ENCODE measurements at regions not wholly inside any gene's neighbourhood (a gene's known extent, or its start where the extent isn't known, plus 50 kb on each side); places are given as distances from the start of the nearest gene placed in this dataset.
"Not testable (repeated sequence)": the region's sequence is repeated elsewhere in the genome, so short reads cannot be mapped to it uniquely, and the experiment has no call there.

DNA sequence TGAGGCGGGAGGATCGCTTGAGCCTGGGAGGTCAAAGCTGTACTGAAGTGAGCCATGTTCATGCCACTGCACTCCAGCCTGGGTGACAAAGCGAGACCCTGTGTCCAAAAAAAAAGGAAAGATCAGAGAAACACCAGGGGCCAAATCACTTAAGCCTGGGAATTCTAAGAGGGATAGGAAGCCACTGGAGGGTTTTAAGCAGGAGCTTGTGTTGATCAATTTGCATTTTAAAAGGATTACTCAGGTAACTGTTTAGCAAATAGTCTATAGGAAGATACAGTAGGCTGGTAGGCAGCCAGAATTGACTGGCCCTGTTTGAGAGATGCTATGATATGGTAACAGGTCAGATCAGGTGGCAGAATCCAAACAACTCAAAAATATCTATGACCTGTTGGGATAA is 162.7 kb downstream of the SPTSSA start:
- no peak for DNase-seq

DNA sequence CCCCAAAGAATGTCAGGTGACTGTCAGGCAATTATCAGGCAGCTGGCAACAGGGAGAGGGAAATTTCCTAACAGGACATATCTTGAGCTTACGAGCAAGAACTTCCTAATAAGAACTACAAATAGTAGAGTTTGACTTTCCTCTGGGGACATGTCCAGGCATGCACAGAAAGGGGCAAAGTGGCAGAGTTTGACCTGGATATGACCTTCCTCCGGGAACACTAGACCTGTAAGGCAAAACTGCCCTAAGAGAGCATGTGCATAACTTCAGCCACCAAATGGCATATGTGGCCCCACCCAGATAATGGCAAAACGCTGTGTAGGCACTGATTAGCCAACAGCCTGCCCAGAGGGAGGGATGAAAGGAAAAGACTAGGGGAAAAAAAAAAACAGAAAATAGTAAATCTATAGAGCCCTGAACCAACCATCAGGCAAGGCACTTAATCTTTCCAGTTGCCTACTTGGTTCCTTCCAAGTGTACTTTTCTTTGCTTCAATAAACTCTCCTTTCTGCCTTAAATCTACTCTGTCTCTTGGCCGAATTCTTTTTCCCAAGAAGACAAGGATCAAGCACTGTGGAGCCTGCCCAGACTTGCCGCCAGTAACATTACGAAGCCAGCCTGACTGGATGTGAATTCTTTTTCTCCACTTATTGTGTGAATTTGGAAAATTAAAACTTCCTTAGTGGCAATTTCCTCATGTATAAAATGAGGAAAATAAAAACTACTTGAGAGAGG is 164.1 kb downstream of the SPTSSA start:
- DNase-seq = no peak

DNA sequence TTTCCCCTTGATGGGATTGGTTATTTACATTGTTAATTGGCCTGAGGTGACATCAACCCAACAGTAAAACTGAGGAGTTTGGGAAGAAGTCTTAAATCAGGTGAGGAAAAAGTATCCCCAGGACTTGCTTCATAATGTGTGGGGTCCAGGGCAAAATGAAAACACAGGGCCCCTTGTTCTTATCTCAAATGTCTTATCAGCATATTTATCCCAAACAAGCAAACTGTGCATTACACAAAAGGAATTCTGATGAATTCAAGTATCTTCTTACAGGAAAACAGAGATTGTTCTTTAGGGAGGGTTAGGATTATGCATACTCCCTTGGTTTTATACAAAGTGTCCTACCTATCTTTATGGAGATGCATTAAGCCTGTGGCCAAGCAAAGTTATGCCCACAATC is 178.4 kb downstream of the SPTSSA start:
- no peak for DNase-seq

DNA sequence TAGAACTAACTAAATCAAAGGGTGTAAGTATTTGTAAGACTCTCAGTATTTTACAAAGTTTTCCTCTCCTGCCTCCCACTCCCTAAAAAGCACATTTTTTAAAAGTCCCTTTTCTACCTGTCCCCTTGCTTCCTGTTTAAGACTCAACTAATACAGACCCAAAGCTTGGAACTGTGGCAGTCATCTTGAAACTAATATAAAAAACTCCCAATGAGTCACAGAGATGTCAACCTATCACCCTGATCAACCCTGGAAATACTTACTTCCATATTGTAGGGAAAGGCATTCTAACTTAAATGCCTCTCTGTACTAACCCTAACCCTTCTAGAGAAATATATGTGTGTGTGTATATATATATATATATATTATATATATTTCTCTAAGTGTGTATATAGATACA is 184.8 kb downstream of the SPTSSA start:
- no peak for DNase-seq

DNA sequence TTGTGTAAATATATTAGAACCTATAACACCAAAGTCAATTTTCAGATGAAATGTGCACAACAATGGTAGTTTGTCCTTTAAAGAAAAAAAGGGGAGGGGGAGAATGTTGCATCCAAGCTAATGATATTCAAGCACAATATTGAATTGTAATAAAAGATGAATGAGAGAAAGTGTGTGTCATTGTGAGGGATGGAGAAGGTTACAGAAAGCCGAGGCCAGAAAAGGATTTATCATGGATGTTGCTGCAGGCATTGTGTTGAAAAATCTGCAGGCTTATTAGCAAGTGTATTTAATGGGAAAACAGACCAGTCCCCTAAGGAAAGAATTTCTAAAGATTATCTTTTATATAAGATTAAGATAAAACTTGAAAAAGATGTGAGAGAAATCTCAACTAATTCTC is 186.5 kb downstream of the SPTSSA start:
- no peak for DNase-seq

DNA sequence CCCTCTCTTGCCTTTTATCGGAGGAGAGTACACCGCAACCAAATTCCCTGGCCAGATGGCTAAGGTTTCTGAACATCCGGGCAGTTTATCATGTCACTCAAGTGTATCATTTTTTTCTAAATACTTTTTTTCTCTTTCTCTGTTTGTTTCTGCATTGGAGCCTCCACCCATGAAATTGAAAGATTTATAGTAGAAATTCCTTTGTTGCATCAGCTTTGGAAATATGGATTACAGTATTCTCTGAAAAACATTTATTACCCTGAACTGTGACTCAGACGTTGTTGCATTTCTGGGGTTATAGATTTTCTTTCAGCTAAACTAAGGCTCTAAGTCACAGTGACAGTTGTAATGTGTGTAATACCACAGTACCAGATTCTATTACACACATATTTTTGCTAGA is 187.0 kb downstream of the SPTSSA start:
- peak; percentile 14 for DNase-seq

DNA sequence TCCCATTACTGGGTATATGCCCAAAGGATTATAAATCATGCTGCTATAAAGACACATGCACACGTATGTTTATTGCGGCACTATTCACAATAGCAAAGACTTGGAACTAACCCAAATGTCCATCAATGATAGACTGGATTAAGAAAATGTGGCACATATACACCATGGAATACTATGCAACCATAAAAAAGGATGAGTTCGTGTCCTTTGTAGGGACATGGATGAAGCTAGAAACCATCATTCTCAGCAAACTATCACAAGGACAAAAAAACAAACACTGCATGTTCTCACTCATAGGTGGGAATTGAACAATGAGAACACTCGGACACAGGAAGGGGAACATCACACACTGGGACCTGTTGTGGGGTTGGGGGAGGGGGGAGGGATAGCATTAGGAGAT is 188.3 kb downstream of the SPTSSA start:
- not testable (repeated sequence) for DNase-seq

DNA sequence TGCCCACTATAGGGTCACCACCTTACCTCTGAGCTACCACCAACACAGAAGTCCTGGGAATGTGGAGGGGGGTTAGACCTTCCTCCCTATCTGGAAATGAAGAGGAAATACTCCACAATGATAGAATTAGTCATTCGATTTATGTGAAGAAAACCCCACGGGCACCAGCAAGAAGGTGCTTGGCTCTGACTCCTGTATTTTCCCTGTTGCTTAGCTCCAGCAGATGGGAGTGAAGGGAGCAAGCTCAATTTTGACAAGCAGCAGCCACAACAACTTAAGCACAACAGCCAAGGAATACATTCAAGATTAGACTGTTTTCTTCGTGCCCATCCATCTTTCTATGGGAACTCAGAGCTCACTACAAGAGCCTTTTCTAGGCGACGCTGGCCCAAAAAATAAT is 191.7 kb downstream of the SPTSSA start:
- no peak for DNase-seq

DNA sequence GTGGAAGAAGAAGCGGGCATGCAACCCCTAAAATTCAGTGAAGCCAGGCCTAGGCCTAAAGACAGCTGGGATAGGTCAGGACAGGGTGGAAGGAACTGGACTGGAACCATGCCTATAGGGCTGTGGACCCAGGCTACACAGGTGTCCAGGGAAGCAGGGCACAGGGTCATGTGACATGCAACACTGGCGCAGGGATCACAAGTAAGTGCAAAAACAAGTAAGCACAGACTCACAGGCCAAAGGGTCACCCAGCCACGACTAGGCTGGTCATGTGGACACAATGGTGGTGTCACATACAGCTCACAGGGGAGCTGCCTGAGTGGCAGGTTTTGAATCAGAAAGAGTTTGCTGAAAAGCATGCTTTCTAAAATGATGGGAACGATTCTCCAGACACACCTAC is 195.7 kb downstream of the SPTSSA start:
- no peak for DNase-seq

DNA sequence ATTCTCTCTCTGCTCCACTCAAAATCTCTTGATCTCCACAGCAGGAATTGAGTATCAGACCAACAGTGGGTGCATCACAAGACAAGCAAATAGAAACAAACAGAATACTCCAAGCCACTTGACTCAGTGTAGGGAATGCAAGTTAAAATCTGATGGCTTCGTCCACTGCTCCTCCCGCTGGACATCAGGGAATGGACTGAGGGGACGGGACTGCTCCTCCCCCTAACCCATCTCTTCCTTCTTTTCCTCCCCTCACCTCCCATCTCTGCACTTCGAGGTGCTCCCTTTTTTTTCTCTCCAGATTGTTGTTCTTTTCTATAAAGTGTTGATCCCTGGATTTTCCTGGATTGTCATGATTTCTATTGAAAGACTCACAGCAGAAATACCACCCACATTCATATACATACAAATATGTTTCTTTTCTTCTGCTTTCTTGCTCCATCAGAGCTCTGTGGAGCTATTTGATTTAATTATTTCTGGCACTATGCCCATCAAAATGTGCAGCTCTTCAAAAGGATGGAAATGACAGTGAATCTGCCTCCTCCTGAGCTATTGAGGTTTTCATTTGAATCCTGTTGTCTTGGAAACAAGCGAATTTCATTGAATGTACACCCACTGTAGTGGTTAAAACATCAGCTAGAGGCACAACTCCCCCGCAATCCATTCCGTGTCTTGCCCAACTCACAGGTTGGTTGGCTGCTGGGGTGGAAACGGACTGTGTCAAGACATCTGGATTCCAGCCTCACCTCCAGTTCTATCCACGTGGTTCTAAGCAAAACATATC is 199.7 kb downstream of the SPTSSA start:
- DNase-seq = no peak

DNA sequence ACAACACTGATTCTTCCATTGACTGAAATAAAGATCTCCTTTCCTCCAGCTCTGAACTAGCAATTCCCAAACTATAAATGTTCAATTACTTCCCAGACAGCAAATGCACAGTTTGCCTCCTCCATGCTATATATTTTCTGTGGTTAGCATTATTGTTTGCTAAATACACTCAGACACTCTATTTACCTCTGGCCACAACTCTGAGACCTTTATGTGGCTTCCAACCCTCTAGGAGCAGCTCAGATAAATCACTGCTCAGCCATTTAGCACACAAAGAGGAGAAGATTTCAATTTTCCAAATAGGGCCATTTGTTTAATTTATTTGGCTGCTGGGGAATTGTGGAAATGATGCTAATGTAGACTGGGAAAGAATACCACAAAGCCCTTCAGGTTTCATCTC is 202.0 kb downstream of the SPTSSA start:
- no peak for DNase-seq

DNA sequence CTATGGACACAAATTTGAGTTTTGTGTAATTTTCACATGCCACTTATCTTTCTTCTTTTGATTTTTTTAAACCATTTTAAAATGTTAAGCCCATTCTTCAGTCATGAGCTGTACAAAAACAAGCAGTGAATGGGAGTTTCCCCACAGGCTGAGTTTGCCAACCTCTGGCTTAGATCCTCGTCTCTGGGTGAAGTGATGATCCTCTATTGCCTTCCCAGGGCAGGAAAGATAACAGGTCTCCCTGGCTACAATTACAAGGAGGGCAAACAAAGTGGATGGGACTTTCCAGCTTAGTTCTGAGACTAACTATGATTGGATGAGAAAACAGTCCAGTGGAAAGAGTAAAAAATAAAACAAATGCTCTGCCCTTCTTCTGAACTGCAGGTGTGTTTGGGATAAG is 203.7 kb downstream of the SPTSSA start:
- DNase-seq = peak; percentile 6

DNA sequence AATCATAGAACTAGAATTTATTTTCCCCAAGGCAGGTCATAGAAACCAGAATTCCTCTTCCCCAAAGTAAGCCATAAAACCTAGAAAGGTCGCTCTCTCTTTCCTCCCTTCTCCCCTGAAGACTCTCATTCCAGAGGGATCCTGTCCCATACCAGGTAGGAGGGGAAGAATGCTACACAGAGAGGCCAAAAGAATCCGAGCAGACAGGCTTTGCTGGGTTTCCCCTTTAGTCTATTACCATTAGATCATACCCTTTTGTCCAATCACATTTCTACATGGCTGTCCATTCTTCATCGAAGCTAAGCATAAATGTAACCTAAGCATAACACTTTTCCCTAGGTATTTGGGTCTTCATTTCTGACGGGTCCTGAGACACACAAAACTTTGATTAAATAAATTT is 204.5 kb downstream of the SPTSSA start:
- no peak for DNase-seq

DNA sequence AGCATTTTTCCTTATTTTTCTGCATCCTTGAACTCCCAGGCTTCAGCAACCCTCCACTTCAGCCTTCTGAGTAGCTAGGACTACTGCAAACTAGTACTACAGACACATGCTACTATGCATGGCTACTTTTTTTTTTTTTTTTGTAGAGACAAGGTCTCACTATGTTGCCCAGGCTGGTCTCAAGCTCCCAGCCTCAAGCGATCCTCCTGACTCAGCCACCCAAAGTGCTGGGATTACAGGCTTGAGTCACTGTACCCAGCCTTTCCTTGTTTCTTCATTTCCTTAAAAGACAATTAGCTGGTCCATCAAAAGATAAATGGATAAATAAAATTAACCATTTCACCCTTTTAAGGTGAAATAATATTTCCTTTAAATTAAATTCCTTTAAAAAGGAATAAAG is 205.8 kb downstream of the SPTSSA start:
- DNase-seq = no peak

DNA sequence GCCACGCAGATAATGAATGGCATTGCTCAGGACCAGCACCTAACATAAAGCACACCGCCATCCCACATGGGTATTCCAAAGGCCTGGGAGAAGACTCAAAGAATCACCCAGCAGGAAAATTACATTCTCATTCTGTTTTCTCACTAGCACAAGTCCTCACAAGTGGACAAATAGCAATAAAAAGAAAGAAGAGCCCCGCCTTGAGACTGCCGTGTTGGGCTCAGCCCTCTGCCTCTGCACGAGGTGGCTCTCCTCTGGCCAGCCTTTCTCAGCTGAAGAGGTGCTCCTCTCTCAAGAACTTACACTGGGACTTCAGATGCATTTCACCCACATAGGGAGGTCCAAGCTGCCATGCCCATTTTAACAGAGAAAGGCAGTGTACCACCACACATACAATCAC is 207.5 kb downstream of the SPTSSA start:
- DNase-seq = no peak

DNA sequence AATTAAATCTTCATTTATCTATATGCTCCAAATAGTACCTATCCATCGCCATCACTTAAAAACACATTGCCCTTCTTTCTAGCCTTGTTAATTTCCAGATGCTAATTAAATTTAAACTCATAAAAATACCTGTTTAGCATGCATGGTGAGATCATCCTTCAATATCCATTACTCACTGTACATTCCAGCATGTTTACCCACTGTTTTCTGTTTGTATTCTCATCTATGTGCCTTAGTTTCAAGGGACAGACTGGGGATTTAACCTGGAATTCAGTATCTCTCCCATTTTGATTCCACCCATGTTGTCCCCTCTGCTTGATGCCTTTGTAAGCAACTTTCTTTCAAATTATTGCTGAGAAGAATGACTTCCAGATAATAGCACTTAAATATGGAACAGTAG is 208.0 kb downstream of the SPTSSA start:
- DNase-seq = no peak

DNA sequence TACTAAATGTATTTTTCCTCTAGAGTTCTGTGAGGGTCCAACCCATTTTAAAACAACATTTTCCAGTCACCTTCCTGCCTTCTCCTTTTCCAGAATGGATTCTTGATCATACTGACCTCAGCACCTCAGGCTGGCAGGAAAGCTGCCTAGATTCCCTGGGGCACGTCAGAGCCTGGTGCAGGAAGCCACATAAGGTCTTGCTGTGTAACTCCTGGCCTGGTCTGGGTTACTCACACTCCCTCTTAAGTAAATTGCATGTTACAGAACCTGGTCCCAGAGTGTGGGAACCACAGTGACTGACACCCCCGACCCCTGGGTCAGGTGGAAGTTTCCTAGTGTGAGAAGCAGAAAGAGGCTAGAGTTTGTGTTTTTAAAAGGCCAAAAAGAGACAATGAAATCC is 209.8 kb downstream of the SPTSSA start:
- DNase-seq = no peak

DNA sequence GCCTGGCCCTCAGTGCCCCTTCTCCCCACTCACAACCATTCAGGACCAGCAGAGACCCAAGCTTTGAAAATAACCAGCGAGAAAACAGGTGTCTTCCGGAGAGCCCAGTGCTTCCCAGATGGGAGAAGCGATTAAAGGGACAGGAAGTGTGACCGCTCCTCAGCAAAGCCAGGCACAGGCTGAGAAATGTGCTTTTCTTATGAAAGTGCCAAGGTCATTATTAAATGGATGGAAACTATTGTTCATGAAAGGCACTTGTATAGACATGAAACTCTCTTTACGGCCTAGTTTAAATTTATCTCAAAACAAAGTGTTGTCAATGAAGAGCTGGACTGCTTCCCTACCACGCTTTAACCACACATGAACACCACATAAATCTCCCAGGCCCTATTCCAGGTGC is 210.4 kb downstream of the SPTSSA start:
- no peak for DNase-seq

DNA sequence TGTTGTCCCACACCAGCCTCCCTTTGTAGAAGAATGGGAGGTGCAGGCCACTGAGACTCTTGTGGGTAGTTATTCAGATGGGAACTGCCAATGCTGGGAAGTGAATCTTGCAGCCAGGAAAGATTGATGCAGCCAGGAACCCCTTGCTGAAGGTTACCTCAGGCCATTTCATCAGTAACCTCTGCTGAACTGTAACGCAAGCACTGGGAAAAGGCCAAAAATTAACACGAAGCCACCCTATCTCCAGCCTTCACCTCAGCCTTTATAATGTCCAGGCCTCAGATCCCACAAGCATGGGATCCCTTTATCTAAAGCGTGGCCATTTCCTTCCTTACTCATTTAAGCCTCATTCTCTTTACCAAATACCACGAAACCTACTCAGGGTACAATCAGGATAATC is 211.1 kb downstream of the SPTSSA start:
- DNase-seq = no peak

DNA sequence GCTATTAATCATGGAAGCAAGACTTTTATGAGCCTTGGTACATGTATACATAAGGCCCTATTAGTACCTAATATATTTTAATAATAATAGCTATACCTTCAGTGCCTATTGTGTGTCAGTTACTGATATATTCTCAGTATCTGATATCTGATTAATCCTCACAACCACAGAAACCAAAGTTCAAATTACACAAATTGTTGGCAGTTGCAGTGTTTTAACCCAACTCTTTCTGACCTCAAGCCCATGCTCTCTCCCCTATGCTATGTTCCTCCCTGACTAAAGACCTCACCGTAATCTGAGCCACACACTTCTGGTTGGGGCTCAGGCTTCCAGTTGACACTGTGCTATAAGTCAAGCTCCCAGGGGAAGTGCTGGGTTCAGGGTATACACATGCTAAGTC is 214.4 kb downstream of the SPTSSA start:
- no peak for DNase-seq

DNA sequence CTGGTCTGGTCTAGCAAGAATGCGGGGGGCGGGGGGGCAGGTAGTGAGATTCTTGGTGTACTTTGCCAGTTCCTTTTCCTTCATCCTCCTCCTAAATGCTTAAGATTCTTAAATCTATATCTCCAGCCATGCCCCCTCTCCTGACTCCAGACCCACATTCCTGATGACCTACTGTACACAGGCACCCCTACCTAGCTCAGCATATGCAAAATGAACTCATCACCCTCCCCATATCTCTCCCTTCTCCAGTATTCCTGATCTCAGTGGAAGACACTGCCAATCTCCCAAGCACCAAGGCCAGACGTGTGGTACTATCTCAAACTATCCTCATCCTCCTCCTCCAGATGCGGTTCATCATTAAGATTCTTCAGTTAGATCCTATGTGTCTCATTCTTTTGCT is 215.8 kb downstream of the SPTSSA start:
- DNase-seq = no peak

DNA sequence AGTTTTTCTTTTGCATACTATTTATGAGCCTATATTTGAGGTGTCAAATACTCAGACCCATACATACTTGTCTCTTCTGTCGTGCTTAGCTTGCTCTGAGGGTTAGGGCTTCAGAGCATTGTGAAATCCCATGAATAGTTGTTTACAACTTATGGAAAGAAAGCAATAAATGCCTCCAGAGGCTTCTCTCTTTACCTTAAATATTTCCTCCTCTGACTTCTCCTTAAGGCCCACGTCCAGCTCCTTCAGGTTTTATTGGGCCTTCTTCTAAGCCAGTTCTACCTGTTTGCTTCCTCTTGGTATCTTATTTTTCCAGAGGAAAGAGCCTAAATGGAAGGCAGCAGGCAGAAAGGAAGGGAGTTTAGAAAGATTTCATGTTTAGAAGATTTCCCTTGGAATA is 218.6 kb downstream of the SPTSSA start:
- DNase-seq = no peak

DNA sequence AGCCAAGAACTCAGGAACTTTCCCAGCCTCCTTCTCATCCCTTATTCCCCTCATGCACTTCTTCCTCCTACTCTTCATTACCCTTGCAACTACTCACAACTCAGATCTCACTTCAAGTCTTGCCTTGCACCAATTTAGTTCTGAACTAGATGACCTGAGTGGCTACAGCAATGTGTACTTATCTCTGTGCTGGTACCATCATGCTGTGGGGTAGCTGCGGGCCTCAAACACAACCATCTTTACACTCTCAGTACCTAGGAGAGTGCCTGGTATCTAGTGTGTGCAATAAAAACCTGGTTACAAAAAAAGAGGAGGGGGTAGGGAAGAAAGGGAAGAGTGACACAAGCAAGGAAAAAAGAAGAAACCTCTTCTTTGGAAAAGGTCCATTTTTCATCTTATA is 219.0 kb downstream of the SPTSSA start:
- no peak for DNase-seq

DNA sequence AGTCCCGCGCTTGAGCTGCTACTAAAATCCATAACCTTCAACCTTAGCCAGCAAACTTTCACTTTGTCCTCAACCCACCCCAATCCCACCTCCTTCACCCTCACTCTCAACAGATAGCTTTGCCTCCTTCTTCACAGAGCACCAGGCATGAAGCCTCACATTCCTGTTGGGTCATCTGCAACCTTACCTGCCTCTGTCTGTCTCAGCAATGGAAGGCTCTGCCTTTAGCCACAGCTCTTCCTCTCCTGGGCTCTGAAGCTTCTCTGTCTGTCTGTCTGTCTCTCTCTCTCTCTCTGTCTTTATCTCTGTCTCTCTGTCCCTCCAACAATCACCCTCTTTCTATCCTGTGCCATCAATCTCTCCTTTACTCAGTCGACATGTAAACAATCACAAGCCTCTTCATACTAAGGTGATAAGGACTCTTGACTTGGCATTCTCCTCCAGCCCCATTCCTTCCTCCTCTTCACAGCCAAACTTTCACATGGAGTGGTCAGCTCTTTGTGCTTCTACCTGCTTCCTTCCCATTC is 220.8 kb downstream of the SPTSSA start:
- no peak for DNase-seq

DNA sequence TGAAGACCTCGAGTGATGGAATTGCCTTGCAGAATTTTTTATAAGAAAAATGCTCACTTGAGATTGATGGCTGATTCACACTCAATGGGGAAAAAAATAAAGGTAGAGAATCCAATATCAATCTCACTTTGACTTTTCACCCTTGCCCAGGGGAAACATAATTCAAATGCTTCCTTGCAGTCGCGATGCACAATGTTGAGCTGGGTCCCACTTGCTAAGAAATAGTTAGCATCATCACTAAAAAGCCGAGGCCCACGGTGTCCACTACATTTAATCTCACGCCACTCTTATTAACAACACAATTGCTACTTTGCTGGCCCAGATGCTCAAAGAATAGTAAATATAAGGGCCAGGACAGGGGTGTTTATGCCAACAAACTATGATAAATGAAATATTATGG is 223.4 kb downstream of the SPTSSA start:
- no peak for DNase-seq

Data from fibroblast of skin of right biceps (primary cell).